GM12878 (cell line): ENCODE measurements at regions not wholly inside any gene's neighbourhood (a gene's known extent, or its start where the extent isn't known, plus 50 kb on each side); places are given as distances from the start of the nearest gene placed in this dataset.

Experiments used
- ATAC-seq: fragments of 200-7000 bp; cut with Tn5 transposase; 3 replicates; pipeline ENCODE4 v1.9.1; 2020; ENCODE audit warnings: mild to moderate bottlenecking, moderate library complexity
- BruUV-seq: library from RNA; stranded (reverse); fragments of 400-500 nt; replicated peaks from 2 replicates; lab custom pipeline; 2021; lab: Mats Ljungman, UMichigan
- CTCF ChIA-PET: fragments of 300-600 bp; sonication (Branson Sonifier 250); formaldehyde crosslinking; extraction: SDS; loops from one replicate; lab custom pipeline; 2021; ENCODE audit warnings: inconsistent platforms; lab: Yijun Ruan, JAX
- POLR2A ChIA-PET: fragments of 350-600 bp; formaldehyde crosslinking; extraction: SDS; loops from one replicate; lab custom pipeline; 2021; ENCODE audit warnings: inconsistent platforms; lab: Charles Lee
- RAD21 ChIA-PET: fragments of 300-600 bp; sonication (Branson Sonifier 250); formaldehyde crosslinking; loops from one replicate; lab custom pipeline; 2023; ENCODE audit warnings: antibody characterized with exemption; ENCODE audit not compliant: unreplicated experiment; lab: Charles Lee
- SMC1A ChIA-PET: fragments of 300-600 bp; sonication (Branson Sonifier 250); formaldehyde crosslinking; loops from one replicate; lab custom pipeline; 2023; ENCODE audit not compliant: unreplicated experiment, uncharacterized antibody; lab: Charles Lee
- DNase-seq: peaks from one replicate; pipeline ENCODE4 v3.0.0-alpha.2; 2011; ENCODE audit warnings: low read depth, low spot score
- FAIRE-seq: peaks from 3 replicates; lab custom pipeline; 2011; peaks lifted over from hg19 to GRCh38; lab: Jason Lieb, UNC
- H2AFZ ChIP-seq: 2 replicates; pipeline ENCODE4 v1.6.0; 2011; ENCODE audit warnings: low read depth, low read length, control low read depth; ENCODE audit not compliant: control insufficient read depth
- H3K27ac ChIP-seq: 2 replicates; pipeline ENCODE4 v1.5.1; 2011; ENCODE audit warnings: control low read depth; ENCODE audit not compliant: control insufficient read depth, insufficient read depth
- H3K27me3 ChIP-seq, 2 experiments: replicated peaks in 1 of 2; 2 replicates each; pipeline versions ENCODE4 v1.6.0 to v1.6.1; 2011; ENCODE audit warnings: low read length in 1 of 2; ENCODE audit not compliant: control insufficient read depth in 2 of 2, insufficient read depth in 2 of 2
- H3K36me3 ChIP-seq, 2 experiments: 2 replicates each; pipeline ENCODE4 v1.5.1; 2011; ENCODE audit warnings: low read length in 1 of 2; ENCODE audit not compliant: control insufficient read depth in 2 of 2, insufficient read depth in 2 of 2
- H3K4me1 ChIP-seq: 2 replicates; pipeline ENCODE4 v1.6.1; 2011; ENCODE audit warnings: mild to moderate bottlenecking, low read length, moderate library complexity, mixed read lengths; ENCODE audit not compliant: control insufficient read depth, insufficient read depth
- H3K4me2 ChIP-seq: 2 replicates; pipeline ENCODE4 v1.6.0; 2011; ENCODE audit warnings: control low read depth; ENCODE audit not compliant: control insufficient read depth, insufficient read depth
- H3K4me3 ChIP-seq: fragments of 200-600 bp; sonication (generic); 2 replicates; pipeline ENCODE4 v1.5.1; 2016
- H3K79me2 ChIP-seq: 2 replicates; pipeline ENCODE4 v1.6.0; 2011; ENCODE audit warnings: low read length; ENCODE audit not compliant: control insufficient read depth, insufficient read depth
- H3K9ac ChIP-seq: 2 replicates; pipeline ENCODE4 v1.8.0; 2011; ENCODE audit warnings: low read length, control low read depth, mixed read lengths; ENCODE audit not compliant: control insufficient read depth, insufficient read depth
- H3K9me3 ChIP-seq: replicated peaks from 3 replicates; pipeline ENCODE4 v1.5.1; 2011; ENCODE audit warnings: mild to moderate bottlenecking, low read length; ENCODE audit not compliant: control insufficient read depth, insufficient read depth
- H4K20me1 ChIP-seq: 2 replicates; pipeline ENCODE4 v1.6.0; 2011; ENCODE audit not compliant: control insufficient read depth, insufficient read depth
- JUNB ChIP-seq: IDR thresholded peaks from 2 replicates; pipeline ENCODE4 v1.6.1; 2016; ENCODE audit warnings: antibody characterized with exemption, mild to moderate bottlenecking
- NFYB ChIP-seq: IDR thresholded peaks from 2 replicates; pipeline ENCODE4 v1.6.1; 2011; ENCODE audit warnings: low read depth, mild to moderate bottlenecking, low read length, improper control_type of control experiment, moderate library complexity; ENCODE audit not compliant: insufficient read depth
- USF1 ChIP-seq: IDR thresholded peaks from 2 replicates; pipeline ENCODE4 v1.6.1; 2011; ENCODE audit warnings: borderline replicate concordance, low read depth, mild to moderate bottlenecking, moderate library complexity, mixed read lengths, low read length; ENCODE audit not compliant: insufficient read depth; ENCODE audit errors: extremely low read length
- WGBS: methylation state at CpG from one replicate; pipeline ENCODE4 v1.1.6; 2016; ENCODE audit warnings: low lambda C conversion rate; ENCODE audit not compliant: insufficient replicate concordance, insufficient coverage; ENCODE audit errors: missing lambda C conversion rate; 5-methylcytosine and 5-hydroxymethylcytosine counted together
- in situ Hi-C: fragments of 300-500 bp; cut with MboI; formaldehyde crosslinking; loops from 9 replicates; pipeline ENCODE4 v1.14.3; 2018; ENCODE audit warnings: mixed read lengths
- intact Hi-C: fragments of 100-400 bp; cut with micrococcal nuclease; formaldehyde crosslinking; loops from one replicate; pipeline ENCODE4 v1.14.2; 2022; ENCODE audit not compliant: unreplicated experiment

GRCh38 chr14:94679937-94680861 is 68.0 kb downstream of the SERPINA3 start:
- in situ Hi-C loops: loop anchor here (10.0 to 25.0 kb wide), 2 partner anchors 515 to 707 kb away; no protein-coding TSS in a partner anchor
- no peak for DNase-seq
- Histone ChIP-seq H3K9ac (no peak overlapping the region), H3K27me3 (no peaks in the 10 kb centered on the region; a peak in 2 of 4 replicates), H3K9me3 (no peaks in the 10 kb centered on the region), H3K4me1 (no peaks in the 10 kb centered on the region), H3K4me3 (no peak overlapping the region), H3K36me3 (no peaks in the 10 kb centered on the region)
- 53% methylated on average over 19 of the region's 19 CpGs for WGBS
- POLR2A ChIA-PET: no interaction called here
- TF ChIP-seq JUNB: no peak
- TF ChIP-seq NFYB: peak; percentile 72
- peak; percentile 16 for TF ChIP-seq USF1
- TF ChIP-seq, all 136 proteins: peak for 2
- ATAC-seq (no peak), FAIRE-seq (no peak)
- H2AFZ ChIP-seq: no peak overlapping the region
- ChIA-PET CTCF (no interaction called here), SMC1A (interaction anchor here (0.6 to 1.5 kb wide), 2 partner anchors 10 to 23 kb away, joined by 3 read pairs; no protein-coding TSS in a partner anchor), RAD21 (no interaction called here)
- H4K20me1 ChIP-seq: no peaks in the 10 kb centered on the region
- no peak overlapping the region for H3K27ac ChIP-seq
- BruUV-seq: no TSS peak
- no peak overlapping the region for H3K4me2 ChIP-seq
- no peaks in the 10 kb centered on the region for H3K79me2 ChIP-seq
- intact Hi-C loops: loop anchor here (10.0 kb wide), 1 partner anchor 415 kb away; no protein-coding TSS in a partner anchor
